HG03457 (cell line): ENCODE measurements at regions not wholly inside any gene's neighbourhood (a gene's known extent, or its start where the extent isn't known, plus 50 kb on each side); places are given as distances from the start of the nearest gene placed in this dataset.

Experiments
- ATAC-seq: cut with Tn5 transposase; IDR thresholded peaks from one replicate; pipeline ENCODE4 v1.9.1; 2021; ENCODE audit warnings: moderate number of reproducible peaks; ENCODE audit not compliant: unreplicated experiment

GRCh38 chr13:58728126-58728525 is 1096.6 kb downstream of the PCDH17 start:
- ATAC-seq: no peak

- ATAC-seq: no peak
Measured at GRCh38 chr13:58729361-58729760, 1097.8 kb downstream of the PCDH17 start.

DNA sequence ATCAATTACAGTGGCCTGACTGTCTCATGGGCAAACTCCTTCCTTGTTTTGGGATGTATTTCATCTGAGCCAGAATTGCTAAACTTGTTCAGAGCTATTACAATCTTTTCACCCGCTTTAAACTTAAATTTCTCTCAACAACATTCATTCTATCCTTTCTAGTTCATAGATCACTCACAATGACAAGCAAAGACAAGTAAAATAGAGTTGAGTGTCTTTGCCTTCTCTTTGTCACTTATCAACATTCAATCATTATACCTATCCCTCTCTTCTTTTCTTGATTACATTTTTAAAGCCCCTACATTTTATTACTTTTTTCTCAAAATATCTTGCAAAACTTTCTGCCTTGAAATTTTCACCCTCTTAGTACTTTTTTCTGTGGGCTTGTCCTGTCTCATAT is 1113.1 kb downstream of the PCDH17 start:
- no peak for ATAC-seq

- no peak for ATAC-seq
Measured at GRCh38 chr13:58767566-58767965, 1136.0 kb downstream of the PCDH17 start.

DNA sequence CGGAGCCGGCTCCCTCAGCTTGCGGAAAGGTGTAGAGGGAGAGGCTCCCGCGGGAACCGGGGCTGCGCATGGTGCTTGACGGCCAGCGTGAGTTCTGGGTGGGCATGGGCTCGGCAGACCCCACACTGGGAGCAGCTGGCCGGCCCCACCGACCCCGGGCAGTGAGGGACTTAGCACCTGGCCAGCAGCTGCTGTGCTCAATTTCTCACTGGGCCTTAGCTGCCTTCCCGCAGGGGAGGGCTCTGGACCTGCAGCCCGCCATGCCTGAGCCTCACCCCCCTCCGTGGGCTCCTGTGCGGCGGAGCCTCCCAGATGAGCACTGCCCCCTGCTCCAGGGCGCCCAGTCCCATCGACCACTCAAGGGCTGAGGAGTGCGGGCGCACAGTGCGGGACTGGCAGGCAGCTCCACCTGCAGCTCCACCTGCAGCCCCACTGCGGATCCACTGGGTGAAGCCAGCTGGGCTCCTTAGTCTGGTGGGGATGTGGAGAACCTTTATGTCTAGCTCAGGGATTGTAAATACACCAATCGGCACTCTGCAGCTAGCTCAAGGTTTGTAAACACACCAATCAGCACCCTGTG is 1141.8 kb downstream of the PCDH17 start:
- no peak for ATAC-seq

GRCh38 chr13:58782736-58783135 is 1151.2 kb downstream of the PCDH17 start:
- ATAC-seq: no peak

GRCh38 chr13:58792854-58793253 is 1161.3 kb downstream of the PCDH17 start:
- no peak for ATAC-seq

DNA sequence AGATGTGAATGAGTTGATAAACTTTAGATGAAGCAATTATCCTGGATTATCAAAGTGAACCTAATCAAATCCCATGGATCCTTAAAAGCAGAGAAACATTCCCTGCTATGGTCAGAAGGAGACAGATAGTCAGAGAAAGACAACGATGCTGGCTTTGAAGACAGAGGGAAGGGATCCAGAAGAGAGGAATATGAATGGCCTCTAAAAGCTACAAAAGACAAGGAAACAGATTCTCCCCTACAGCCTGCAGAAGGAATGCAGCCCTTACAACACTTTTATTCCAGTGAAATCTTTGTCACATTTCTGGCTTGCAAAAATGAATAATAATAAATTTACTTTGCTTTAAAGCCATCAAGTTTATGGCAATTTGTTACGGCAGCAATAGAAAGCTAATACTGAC is 1164.2 kb downstream of the PCDH17 start:
- ATAC-seq: no peak

GRCh38 chr13:58804832-58805231 is 1173.3 kb downstream of the PCDH17 start:
- no peak for ATAC-seq

DNA sequence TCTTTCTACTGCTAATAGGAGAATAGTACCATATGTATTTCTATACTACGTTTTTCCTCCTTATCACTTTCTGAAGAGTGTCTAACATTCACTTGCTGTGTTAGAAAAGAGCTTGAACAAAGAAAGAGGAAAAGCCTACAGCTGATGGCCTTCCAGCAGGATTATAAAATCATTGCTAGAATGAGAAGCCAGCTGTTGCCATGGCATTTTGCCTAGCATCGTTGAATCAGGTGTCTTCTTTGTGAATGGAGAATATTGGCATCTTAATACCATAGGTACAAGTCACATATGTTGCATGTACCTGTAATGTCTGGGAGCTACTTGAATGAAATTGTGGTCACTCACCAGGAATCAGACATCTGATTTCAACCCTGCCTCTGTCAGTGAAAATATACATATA is 1174.9 kb downstream of the PCDH17 start:
- ATAC-seq: no peak

- ATAC-seq: no peak
Measured at GRCh38 chr13:58823701-58824100, 1192.2 kb downstream of the PCDH17 start.

DNA sequence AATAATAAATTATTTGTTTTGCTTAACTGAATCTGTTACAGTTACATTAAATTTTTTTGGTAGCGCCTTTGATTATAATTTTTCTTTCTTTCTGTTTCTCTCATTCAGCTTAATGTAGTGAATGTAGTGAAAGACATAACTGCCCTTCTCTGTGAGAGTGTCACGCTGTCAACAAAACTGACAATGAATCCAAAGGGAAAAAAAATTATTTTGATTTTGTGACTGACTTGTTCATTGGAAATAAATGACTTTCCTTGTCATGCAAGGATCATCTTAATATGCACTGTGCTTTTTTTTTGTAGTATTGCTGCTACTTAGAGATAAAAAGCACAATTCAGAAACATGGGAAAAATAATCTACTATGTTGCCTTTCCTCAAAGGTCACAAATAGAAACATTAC is 1196.4 kb downstream of the PCDH17 start:
- ATAC-seq: no peak

DNA sequence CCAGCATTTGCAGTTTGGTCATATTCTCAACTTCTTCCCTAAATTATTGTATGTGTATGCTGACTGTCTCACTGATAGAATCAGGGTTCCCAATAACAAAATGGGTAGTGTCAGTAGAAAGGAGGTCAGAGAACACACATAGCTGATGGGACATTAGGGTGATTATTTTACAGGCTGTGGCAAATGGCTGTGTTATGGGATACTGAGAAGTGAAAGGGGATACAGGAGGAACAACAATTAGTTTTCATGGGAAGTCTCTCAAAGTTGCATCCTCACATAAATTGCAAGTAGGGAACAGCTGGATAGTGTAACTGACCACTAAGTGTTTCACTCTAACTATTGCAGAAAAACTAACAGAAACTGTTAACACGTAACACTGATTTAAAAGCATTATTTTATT is 1199.3 kb downstream of the PCDH17 start:
- no peak for ATAC-seq

DNA sequence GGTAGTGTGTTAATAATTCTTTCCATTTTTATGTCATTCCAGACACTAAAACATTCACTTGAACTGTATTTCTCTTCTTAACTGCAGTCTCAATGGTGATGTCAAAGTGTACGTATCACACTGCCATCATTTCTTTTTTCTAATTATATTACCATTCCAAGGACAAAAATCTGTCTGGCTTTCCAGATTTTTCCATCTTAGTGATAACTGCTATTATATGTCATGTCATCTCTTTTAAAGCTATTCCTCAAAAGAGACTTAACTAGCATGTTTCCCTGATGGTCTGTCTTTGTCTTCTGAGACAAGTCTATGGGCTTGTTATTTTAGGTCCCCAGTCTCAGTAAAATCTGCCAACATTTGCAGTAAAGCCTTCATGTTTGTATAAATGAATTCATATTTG is 1207.1 kb downstream of the PCDH17 start:
- ATAC-seq: no peak

GRCh38 chr13:58843071-58843470 is 1211.5 kb downstream of the PCDH17 start:
- ATAC-seq: no peak

DNA sequence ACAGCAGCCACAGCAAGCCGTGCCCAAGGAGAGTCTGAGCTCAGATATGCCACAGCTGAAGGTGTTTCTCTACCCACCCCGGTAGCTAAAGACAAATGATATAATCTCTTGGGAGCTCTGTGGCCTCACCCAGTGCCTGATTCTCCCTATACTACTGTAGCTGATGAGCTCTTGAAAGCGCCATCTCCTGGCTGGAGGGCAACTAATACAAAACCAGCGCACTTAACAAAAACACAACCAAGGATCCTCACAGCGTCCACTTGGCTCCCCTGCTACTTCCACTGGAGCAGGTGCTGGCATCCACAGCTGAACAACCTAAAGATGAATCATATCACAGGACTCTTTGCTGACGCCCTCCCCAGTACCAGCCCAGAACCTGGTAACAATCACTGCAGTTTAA is 1212.0 kb downstream of the PCDH17 start:
- no peak for ATAC-seq

GRCh38 chr13:58850161-58850560 is 1218.6 kb downstream of the PCDH17 start:
- ATAC-seq: no peak

- no peak for ATAC-seq
Measured at GRCh38 chr13:58852076-58852475, 1220.5 kb downstream of the PCDH17 start.

DNA sequence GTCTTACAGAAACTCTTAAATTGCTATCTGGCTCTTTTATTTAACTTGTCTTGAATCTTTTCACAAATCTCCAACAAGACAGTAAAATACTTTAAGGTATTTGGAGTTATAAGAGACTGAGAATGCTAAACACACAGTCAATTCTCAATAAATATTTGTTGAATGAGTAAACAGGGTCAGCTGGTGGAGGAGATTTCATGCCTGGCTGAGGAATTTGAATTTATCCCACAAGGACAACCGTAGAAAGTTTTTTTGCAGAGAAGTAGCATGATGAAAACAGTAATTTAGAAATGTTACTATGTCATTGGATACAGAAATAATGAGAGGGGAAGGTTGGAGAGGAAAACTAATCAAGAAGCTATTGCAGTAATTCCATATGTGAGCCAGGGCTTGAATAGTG is 1223.7 kb downstream of the PCDH17 start:
- ATAC-seq: no peak

DNA sequence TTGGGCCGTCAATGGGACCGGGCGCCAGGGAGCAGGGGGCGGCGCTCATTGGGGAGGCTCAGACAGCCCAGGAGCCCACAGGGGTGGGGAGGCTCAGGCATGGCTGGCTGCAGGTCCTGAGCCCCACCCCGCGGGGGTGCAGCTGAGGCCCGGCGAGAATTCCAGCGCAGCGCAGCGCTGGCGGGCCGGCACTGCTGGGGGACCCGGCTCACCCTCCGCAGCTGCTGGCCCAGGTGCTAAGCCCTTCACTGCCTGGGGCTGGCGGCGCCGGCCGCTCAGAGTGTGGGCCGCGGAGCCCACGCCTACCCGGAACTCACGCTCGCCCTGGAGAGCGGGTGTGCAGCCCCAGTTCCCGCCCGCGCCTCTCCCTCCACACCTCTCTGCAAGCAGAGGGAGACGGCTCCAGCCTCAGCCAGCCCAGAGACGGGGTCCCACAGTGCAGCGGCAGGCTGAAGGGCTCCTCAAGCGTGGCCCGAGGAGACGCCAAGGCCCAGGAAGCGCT is 1227.4 kb downstream of the PCDH17 start:
- no peak for ATAC-seq

DNA sequence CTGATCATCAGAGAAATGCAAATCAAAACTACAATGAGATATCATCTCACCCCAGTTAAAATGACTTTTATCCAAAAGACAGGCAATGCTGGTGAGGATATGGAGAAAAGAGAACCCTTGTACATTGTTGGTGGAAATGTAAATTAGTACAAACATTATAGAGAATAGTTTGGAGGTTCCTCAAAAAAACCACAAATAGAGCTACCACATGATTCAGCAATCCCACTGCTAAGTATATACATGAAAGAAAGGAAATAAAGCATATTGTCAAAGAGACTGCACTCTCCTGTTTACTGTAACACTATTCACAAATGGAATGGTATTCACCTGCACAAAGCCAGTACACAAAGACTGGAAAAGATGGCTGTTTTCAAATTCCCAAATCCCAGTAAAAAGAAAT is 1233.7 kb downstream of the PCDH17 start:
- no peak for ATAC-seq

- ATAC-seq: no peak
Measured at GRCh38 chr13:58869566-58869965, 1238.0 kb downstream of the PCDH17 start.

- ATAC-seq: no peak
Measured at GRCh38 chr13:58876473-58876872, 1244.9 kb downstream of the PCDH17 start.
